ENCODE measurements at regions not wholly inside any gene's neighbourhood (a gene's known extent, or its start where the extent isn't known, plus 50 kb on each side); places are given as distances from the start of the nearest gene placed in this dataset.

GRCh38 chrX:5431823-5432222 lies 796.8 kb downstream of the NLGN4X start:
- TF ChIP-seq POLR2A (conservative IDR thresholded peaks at IDR 0.05) (no peak), NFXL1 (CRISPR knock-in tag; IDR thresholded peaks at IDR 0.05) (no peak), MXI1 (IDR thresholded peaks at IDR 0.05; ENCODE audit: low read depth, low read length) (no peak)
